K562 (cell line): ENCODE measurements at regions not wholly inside any gene's neighbourhood (a gene's known extent, or its start where the extent isn't known, plus 50 kb on each side); places are given as distances from the start of the nearest gene placed in this dataset.

Source experiments
- EP300 ChIP-seq: IDR thresholded peaks from 2 replicates; pipeline ENCODE4 v1.6.1; 2012; ENCODE audit warnings: low read length, improper control_type of control experiment
- HDAC6 ChIP-seq: IDR thresholded peaks from 2 replicates; pipeline ENCODE4 v1.6.1; 2012; ENCODE audit warnings: low read depth, mild to moderate bottlenecking, control low read depth, inconsistent platforms, low read length, moderate library complexity
- IRF1 ChIP-seq: sonication (generic); formaldehyde crosslinking; IDR thresholded peaks from 2 replicates; pipeline ENCODE4 v1.8.0; 2022; ENCODE audit warnings: missing genetic modification reagents, mild to moderate bottlenecking, borderline replicate concordance
- POLR3A ChIP-seq: IDR thresholded peaks from 2 replicates; pipeline ENCODE4 v1.6.1; 2011; ENCODE audit warnings: borderline replicate concordance, mild to moderate bottlenecking, moderate library complexity; ENCODE audit not compliant: insufficient read length, insufficient read depth; ENCODE audit errors: extremely low read depth
- RBM25 ChIP-seq: fragments of 200-400 bp; formaldehyde crosslinking; IDR thresholded peaks from 2 replicates; pipeline ENCODE4 v1.6.1; 2018; ENCODE audit warnings: low read length, low read depth, moderate library complexity; ENCODE audit not compliant: severe bottlenecking
- SP1 ChIP-seq: sonication (generic); formaldehyde crosslinking; IDR thresholded peaks from 2 replicates; pipeline ENCODE4 v1.8.1; 2022; ENCODE audit warnings: mild to moderate bottlenecking, missing genetic modification reagents
- ZNF592 ChIP-seq: fragments of 450-650 bp; IDR thresholded peaks from 2 replicates; pipeline ENCODE4 v1.6.1; 2017; ENCODE audit warnings: antibody characterized with exemption, mild to moderate bottlenecking

- no peak for TF ChIP-seq EP300
- no peak for TF ChIP-seq HDAC6
- no peak for TF ChIP-seq IRF1
- TF ChIP-seq POLR3A: no peak
- TF ChIP-seq SP1 (CRISPR knock-in tag): no peak
- TF ChIP-seq ZNF592: no peak
- TF ChIP-seq RBM25: no peak
Measured at GRCh38 chr2:57370882-57371585, 675.6 kb upstream of the VRK2 start.
